IPS-18c (cell line): ENCODE measurements at regions not wholly inside any gene's neighbourhood (a gene's known extent, or its start where the extent isn't known, plus 50 kb on each side); places are given as distances from the start of the nearest gene placed in this dataset.
"Not testable (repeated sequence)": the region's sequence is repeated elsewhere in the genome, so short reads cannot be mapped to it uniquely, and the experiment has no call there.

ENCODE experiments used
- H3K4me3 ChIP-seq: 2 replicates; pipeline ENCODE4 v1.7.0; 2013; ENCODE audit warnings: low read depth, mild to moderate bottlenecking, low read length, moderate library complexity; ENCODE audit not compliant: insufficient read depth
- H3K9me3 ChIP-seq: one replicate; pipeline ENCODE4 v1.6.1; 2013; ENCODE audit warnings: mild to moderate bottlenecking, low read length, moderate library complexity; ENCODE audit not compliant: control insufficient read depth, insufficient read depth

- Histone ChIP-seq H3K4me3 (no peak overlapping the region), H3K9me3 (no peaks in the 10 kb centered on the region)
Measured at GRCh38 chr20:58043236-58044140, 185.0 kb downstream of the ANKRD60 start.

DNA sequence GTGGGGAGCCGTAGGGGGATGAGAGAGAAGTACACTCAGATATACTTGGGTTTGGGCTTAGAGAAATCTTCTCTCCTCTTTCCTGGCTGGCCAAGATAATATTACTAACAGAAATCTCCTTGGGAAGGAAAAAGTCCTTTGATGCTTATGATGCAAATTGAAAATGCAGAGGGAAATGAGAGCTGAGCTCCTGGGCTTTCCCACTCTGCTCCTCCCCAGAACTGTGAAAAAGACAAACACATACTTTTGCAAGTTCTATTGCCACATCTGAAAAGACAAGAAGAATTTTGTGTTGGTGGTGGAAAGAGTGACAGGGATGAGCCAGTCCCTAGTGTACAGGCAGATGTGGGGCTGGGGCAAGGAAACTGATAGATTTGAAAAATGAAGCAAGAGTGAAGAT, 185.9 kb downstream of the ANKRD60 start:
- no peak overlapping the region for H3K4me3 ChIP-seq
- no peaks in the 10 kb centered on the region for H3K9me3 ChIP-seq

GRCh38 chr20:58040447-58041290, 187.8 kb downstream of the ANKRD60 start:
- no peak overlapping the region for H3K4me3 ChIP-seq
- H3K9me3 ChIP-seq, result no peaks in the 10 kb centered on the region

DNA sequence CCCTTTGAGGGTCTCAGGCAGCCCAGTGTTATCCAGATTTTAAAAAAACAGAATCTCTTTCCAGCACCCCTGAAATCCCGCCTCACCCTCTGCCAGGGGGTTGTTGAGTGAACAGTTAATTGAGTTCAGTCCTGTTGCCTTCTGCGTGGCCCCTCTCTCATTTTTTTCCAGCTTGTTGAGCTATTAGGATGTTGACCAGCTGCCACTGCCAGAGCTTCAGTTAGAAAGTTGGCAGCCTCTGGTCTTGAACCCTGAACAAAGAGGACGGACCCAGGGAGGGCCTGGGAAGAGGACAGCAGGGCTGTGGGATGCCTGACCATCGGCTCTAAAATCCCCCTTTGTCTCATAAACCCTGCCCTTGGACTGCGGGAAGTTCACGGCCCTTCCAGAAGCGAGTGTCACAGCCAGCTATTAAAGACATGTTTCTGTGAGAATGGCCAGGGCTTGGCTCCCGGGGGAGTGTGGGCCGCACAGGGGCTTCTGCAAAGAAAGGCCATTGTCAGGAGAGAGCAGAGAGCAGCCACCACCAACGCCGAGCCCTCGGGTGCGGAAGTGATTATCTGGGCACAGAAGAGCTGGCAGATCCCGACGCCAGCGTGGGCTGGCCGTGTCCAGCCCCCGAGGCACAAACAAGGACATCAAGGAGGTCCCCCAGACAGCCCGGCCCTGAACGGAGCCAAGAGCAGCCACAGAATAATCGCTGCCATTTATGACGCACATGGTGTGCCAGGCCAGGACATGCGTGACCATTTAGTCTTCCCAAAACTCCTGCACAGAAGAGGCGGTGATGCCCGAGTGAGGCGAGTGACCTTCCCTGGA, 189.0 kb downstream of the ANKRD60 start:
- H3K4me3 ChIP-seq, result no peak overlapping the region
- H3K9me3 ChIP-seq, result no peaks in the 10 kb centered on the region

- no peak overlapping the region for H3K4me3 ChIP-seq
- no peaks in the 10 kb centered on the region for H3K9me3 ChIP-seq
Measured at GRCh38 chr20:58038123-58038654, 190.3 kb downstream of the ANKRD60 start.

- H3K9me3 ChIP-seq, result no peaks in the 10 kb centered on the region
- no peak overlapping the region for H3K4me3 ChIP-seq
Measured at GRCh38 chr20:58037631-58038030, 190.8 kb downstream of the ANKRD60 start.

GRCh38 chr20:58033026-58033536, 195.4 kb downstream of the ANKRD60 start:
- Histone ChIP-seq H3K9me3 (no peaks in the 10 kb centered on the region), H3K4me3 (no peak overlapping the region)

- no peaks in the 10 kb centered on the region for H3K9me3 ChIP-seq
- no peak overlapping the region for H3K4me3 ChIP-seq
Measured at GRCh38 chr20:58032599-58032998, 195.9 kb downstream of the ANKRD60 start.

GRCh38 chr20:58031350-58031749, 197.1 kb downstream of the ANKRD60 start:
- not testable (repeated sequence) for H3K9me3 ChIP-seq

DNA sequence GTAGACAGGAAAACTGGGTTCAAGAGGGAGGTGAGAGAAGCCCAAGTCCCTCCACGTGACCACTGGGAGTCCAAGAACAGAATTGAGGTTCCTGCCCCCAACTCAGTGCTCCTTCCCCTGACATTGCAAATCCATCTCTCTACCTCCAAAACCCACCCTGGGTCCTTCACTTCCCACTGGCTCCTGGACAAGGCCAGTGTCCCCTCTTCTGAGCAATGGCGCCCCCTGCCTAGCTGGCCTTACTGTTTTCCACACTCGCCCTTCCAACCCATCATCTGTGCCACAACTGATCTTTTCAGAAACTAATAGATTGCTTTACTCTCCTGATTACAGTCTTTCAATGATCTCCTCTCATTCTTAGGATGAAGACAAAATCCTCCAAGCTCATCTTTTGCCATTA, 200.3 kb downstream of the ANKRD60 start:
- no peaks in the 10 kb centered on the region for H3K9me3 ChIP-seq
- H3K4me3 ChIP-seq, result no peak overlapping the region

More at GRCh38 chr20:58031350-58031749, 197.1 kb downstream of the ANKRD60 start:
- H3K4me3 ChIP-seq, result not testable (repeated sequence)

DNA sequence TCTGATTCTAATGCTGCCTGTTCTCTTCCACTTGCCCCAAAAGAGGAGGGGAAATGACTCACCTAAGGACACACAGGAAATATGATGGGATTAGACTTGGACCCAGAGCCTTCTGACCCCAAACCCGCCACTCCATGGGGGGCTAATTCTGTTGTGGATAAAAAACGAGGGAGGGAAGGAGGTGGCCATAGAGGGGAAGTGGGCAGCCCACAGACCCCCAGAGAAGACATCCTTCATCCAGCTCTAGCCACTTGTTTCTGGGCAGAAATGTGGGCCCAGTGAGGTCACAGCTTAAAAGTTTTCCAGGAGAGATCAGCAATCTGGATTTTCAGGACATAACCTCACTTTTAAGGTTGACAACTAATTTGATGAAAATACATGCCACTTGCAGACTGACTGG, 202.1 kb downstream of the ANKRD60 start:
- no peaks in the 10 kb centered on the region for H3K9me3 ChIP-seq
- no peak overlapping the region for H3K4me3 ChIP-seq

GRCh38 chr20:58025233-58025632, 203.2 kb downstream of the ANKRD60 start:
- Histone ChIP-seq H3K9me3 (no peaks in the 10 kb centered on the region), H3K4me3 (no peak overlapping the region)

DNA sequence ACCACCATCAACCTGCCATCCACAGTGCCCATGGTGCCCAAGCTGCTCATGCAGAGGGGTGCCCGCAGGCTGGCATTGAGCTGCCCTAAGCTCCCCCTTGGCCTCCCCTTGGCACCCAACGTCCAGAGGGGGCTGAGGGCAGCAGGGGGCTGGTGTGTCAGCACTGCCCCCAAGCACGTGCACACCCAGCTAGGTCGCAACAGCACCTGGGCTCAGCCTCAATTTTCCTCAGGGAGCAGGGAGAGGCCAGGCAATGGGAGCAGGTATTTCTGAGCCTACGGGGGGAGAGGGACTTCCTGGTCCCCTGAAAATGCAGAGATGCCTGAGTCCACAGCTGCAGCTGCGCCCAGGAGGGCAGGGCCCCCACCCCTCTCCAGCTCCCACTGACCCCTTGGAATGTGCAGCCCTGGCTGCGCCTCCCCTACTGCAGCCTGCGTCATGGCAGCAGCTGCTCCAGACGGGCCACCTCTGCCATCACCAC, 204.2 kb downstream of the ANKRD60 start:
- H3K9me3 ChIP-seq, result no peaks in the 10 kb centered on the region
- H3K4me3 ChIP-seq, result no peak overlapping the region

DNA sequence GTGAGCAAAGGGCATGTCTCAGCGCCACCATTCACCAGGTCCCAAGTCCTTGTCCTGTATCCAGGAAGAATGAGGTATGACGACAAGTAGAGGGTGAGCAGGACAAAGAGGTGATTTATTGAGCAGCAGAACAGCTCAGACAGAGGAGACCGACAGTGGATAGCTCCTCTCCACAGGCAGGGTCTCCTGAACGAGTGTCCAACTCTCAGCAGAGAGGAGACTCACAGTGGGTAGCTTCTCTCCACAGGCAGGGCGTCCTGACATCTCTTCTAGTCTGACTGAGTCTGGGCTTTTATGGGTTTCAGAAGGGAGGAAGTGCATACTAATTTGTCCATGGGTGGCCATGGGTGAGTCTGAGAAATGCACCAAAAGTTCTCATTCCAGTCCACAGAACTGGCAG, 204.7 kb downstream of the ANKRD60 start:
- peaks cover under 1% of the 10 kb centered on the region for H3K9me3 ChIP-seq
- H3K4me3 ChIP-seq, result no peak overlapping the region

DNA sequence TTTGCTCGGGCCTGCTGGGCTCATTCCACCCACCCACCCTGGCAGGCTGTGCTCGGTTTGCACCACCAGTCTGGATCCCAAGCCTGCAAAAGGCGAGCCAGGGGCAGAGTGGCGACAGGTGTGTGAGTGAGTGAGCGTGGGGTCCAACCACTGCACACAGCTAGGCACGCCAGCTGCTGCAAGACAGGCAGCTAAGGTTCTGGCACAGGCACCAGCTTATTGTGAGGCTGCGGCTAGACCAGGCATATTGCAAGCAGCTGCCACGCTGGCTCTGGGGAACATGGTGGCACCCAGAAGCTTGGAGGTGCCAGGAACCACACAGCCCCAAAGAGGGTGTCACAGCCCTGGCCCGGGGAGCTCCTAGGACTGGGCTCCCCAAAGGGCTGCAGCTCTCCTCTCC, 205.1 kb downstream of the ANKRD60 start:
- peaks cover 3% of the 10 kb centered on the region for H3K9me3 ChIP-seq
- H3K4me3 ChIP-seq, result no peak overlapping the region

DNA sequence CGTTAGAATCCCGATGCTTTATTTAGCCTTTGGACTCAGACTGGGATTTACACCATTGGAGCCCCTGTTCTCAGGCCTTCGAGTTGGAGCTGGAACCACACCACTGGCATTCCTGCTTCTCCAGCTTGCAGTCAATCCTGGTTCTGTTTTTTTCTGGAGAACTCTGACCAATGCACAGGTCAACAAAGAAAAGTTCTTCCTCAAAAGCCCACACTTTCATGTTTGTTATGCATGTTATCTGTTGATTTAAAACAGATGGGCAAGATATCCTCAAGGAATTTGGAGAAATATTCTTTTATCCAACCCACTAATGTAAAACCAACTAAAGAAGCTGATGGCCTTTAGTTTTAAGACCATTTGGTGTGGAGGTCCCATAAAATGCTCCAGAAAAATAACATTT, 205.7 kb downstream of the ANKRD60 start:
- H3K9me3 ChIP-seq, result peaks cover 3% of the 10 kb centered on the region

GRCh38 chr20:58021481-58021880, 207.0 kb downstream of the ANKRD60 start:
- H3K9me3 ChIP-seq, result peaks cover 3% of the 10 kb centered on the region
- no peak overlapping the region for H3K4me3 ChIP-seq

More for the DNA sequence above, 205.7 kb downstream of the ANKRD60 start:
- no peak overlapping the region for H3K4me3 ChIP-seq
